KG1 (cell line): ENCODE measurements at regions not wholly inside any gene's neighbourhood (a gene's known extent, or its start where the extent isn't known, plus 50 kb on each side); places are given as distances from the start of the nearest gene placed in this dataset.
"Not testable (repeated sequence)": the region's sequence is repeated elsewhere in the genome, so short reads cannot be mapped to it uniquely, and the experiment has no call there.

Experiments
- DNase-seq: peaks from one replicate; lab custom pipeline; 2025; lab: John Stamatoyannopoulos, UW

DNA sequence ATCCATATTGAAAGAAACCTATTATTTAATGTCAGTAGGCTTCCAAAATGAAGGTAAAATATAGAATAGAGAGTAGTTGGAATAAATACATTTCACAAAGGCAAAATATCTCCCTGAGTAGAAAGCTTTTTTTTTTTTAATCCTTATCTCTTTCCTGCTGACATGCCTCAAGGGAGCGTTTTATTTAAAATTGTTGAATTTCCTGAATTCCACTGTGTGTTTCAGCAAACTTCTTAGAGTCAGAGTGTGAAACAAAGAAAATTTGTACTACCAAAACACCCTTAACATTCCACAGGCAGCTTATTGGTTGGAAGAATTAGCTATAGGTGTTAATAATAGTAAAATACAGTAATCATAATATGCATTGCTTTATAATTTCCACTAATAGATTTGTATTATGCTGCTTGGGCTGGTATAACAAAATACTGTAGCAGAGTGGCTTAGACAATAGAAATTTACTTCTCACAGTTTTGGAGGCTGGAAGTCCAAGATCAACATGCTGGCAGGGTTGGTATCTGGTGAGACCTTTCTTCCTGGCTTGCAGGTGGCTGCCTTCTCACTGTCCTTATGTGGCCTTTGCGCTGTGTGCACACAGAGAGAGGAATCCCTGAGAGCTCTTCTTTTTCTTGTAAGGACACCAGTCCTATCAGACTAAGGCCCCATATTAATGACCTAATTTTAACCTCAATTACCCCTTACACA, 468.4 kb upstream of the C1orf87 start:
- DNase-seq, result no peak

DNA sequence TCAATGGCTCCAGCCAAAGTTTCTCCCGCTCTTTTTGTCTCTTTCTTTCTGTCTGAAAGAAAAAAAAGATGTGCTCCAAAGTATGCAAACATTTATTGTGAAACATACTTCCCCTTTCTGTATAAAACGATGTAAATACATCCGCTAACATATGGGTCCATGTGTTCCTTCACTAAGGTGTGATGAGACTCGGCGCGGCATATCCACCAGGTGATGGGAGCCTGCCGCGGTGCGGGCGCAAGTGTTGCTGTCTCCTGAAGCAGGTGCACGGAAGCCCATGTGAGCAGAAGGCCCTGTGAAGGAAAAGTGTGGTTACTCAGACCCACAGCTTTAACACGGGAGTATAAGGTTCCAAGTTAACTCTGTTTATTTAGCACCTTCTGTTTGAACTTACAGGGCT, 466.6 kb upstream of the C1orf87 start:
- no peak for DNase-seq

DNA sequence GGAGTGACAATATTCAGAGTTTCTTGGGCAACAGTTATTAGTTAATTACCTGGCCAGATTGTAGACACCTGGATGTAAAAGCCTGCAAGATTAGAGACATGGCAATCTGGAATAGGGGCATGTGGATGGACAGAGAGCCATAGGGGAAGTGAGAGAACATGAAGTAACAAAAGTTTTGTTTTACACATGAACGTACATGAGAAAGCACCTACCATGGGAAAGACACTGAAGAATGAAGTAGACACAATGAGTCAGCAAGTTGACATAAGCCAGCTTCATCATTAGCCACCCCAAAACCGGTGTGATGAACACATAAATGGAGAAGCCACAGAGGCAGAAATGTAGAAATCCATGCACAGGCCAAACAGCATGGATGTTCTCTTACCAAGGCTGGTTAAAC, 462.1 kb upstream of the C1orf87 start:
- no peak for DNase-seq

DNA sequence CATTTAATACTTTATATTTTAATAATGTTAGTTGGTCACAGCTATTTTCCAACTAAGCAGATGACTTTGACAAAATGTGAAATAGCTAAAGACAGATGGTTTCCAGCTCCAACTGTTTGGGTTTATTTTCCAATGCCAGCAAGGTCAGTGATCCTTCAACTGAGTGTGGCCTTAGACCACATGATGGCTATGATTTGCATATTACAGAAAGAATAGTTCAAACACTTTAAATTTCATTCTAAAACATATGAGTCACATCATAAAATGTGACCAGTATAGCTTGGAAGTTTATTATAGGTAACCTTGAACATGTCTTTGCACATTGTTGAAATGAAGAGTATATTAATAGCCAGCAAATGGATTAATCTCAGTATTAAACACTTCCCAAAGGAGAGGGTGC, 454.0 kb upstream of the C1orf87 start:
- no peak for DNase-seq

DNA sequence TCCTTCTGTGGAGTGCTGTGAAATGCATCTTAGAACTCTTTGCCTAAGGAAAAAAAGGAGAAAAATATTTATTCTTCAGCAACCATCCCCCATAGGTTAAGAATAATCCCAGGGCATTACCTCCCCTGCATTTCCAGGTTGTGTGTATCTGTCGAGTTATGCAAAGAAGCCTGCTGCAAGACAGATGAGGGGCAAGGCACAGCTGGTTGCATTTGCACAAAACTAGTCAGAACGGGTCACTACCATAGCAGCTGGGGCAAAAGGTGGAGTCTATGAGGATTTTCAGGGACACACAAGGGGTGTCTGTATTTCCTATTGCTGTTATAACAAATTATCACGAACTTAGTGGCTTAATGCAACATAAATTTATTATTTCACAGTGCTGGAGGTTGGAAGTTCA, 443.4 kb upstream of the C1orf87 start:
- no peak for DNase-seq

DNA sequence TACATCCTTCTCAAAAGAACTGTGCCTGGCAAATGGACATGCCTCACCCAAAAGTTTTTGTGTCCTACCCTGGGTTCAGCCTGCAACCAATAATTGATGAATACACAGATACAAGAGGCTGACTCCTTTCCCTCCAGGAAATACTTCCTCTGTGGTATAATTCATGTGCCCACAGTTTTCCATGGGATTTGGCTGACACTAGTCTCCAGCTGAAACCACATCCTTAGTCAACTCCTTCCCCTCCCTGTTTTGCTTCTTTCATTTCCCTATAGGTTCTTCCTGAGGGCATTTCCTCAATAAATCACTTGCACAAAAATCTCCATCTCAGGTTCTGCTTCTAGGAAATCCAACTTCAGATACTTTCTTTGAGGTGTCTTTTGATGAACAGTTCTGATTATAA, 436.6 kb upstream of the C1orf87 start:
- DNase-seq, result no peak

DNA sequence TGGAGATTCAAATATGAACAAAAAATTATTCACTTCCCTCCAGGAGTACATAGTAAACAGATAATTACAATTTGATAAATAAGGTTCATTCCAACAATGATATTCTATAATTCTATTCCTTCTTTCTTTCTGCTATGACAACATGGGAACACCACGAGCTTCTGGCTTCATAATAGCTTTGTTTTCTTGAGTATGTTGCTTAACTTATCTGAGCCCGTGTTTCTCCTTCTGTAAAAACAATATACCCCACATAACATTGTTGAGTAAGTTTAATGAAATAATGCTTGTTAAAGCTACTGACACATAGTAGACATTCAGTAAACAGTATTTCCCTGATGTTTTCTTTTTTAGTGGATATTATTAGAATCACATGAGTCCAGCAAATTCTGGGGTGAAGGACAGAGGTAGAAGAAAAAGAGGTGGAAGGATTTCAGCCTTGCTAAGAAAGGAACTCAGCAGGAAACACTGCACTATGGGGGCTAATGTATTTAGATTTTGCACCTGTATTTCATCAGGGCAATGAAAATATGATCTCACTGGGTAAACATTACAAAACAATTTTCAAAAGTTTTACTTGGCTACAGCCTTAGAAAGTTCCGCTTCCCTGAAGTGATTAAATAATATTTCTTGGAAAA, 430.8 kb upstream of the C1orf87 start:
- DNase-seq, result no peak

GRCh38 chr1:60503266-60503925, 429.8 kb upstream of the C1orf87 start:
- no peak for DNase-seq

GRCh38 chr1:60502506-60502905, 428.9 kb upstream of the C1orf87 start:
- DNase-seq, result no peak

- DNase-seq, result not testable (repeated sequence)
These were observed 416.4 kb upstream of the C1orf87 start for GRCh38 chr1:60489916-60490480.

DNA sequence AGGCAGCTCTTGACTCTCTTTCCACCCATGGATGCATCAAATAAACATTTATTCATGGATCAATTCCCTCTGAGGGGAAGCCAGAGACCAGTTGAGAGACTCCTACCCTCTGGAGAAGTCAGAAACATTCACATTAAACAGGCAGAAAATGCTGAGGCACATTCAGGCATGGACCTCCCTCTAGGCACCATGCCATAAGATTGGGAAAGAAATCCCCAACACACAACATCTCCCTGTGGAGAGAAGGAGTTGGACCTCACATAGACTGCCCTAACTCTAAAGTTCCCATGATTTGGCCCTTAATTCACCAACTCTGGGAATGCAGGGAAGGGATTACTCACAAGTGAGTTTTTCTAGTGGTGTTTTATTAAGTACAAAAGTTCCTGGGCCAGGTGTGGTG, 415.3 kb upstream of the C1orf87 start:
- no peak for DNase-seq

DNA sequence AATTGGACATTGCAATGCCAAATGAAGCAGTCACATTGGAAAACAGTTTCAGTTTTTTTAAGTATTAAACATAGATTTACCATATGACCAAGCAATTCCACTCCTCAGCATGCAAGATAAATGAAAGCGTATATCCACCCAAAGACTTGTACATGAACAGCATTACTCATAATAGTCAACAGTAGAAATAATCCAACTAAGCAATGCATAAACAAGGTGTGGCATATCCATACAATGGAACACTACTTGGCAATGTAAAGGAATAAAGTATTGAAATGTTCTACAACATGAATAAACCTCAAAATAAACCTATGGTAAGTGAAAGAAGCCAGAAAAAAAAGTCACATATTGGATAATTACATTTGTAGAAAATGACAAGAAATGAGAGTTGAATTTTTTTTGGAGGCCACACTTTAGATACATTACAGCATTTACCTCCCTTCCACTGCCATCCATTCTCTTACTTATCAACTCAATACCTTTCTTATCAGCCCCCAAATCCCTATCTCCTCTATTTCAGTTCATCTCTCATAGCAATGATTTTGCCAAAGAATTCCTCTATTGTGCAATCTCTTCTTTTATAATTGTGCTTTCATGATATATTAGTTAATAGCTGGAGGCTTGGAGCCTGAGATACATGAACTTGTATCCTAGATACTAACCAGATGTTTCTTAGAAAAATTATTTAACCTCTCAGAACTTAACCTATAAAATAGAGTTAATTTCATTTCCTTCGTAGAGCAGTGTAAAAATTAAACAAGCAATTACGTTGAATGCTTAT, 414.2 kb upstream of the C1orf87 start:
- DNase-seq, result no peak

- DNase-seq, result no peak
These were observed 409.9 kb upstream of the C1orf87 start for GRCh38 chr1:60483509-60483908.

DNA sequence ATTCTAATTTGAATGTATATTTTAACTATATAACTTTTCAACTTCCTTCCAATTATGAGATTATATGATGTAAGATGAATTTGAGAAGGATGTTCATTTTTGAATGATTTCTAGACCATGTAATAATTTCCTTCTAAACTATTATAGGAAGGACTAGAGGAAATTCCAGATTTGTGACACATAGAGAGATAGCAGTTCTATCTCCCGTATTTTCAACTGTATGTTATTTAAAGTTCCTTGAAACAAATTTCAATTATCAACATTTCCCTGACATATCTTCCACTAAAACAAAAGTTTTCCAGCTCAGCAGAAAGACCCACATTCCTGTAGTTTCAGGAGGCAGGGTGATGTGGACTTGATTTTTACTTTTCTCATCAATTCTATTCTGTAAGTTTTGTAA, 396.7 kb upstream of the C1orf87 start:
- no peak for DNase-seq

- no peak for DNase-seq
These were observed 390.2 kb upstream of the C1orf87 start for GRCh38 chr1:60463786-60464185.

DNA sequence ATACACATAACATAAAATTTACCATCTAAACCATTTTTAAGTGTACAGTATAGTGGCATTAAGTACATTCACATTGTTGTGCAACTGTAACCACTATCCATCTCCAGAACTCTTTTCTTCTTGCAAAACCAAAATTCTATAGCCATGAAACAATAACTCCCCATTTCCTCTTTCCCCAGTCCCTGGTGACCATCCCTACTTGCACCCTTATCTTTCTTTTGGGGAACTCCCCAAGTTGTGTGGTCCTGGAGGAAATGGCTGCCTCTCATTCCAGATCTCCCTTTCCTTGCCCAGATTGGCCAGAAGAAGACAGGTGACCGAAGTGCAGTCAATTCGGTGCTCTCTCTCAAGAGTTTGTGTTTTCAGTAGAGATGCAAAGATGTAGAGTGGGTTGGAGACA, 389.6 kb upstream of the C1orf87 start:
- DNase-seq, result no peak

DNA sequence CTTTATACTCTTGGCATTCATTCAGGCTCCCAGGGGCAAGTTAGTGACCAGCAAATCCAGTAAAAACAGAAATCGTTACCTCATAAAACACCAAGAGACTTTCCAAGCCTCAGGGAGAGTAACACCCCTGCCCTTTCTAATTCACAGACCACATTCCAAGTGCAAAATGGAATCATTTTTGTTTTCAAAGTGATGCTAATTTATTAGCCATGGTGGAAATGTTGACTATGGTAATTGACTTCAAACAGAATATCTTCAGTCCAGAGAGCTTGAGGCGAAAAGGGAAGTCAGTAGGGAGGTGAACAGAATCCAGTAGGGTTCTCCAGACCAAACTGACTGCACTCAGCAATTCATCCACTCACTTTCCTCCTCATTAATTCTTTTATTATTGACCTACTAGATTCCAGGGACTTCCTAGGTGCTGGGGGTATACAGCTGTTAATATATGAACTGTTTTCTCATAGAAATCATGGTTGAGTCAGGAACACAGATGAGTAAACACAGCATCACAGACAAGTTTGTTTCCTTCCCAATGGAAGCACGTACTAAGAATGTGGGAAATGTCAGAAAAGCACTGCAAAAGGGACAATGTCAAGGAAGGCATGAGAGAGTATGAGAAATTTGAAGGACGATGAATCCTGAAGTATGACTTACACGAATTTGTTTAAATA, 388.5 kb upstream of the C1orf87 start:
- no peak for DNase-seq

DNA sequence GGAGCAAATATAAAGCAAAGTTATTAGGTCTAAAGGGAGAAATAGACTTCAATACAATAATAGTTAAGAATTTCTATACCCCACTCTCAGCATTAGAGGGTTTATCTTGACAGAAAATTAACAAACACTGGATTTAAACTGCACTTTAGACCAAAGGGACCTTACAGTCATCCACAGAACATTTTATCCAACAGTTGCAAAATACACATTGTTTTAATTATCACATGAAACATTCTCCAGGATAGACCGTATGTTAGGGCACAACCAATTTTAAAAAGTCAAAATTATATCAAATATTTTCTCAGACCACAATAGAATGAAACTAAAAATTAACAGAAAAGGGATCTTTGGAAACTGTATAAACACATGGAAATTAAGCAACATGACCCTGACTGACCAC, 384.5 kb upstream of the C1orf87 start:
- no peak for DNase-seq

GRCh38 chr1:60449876-60450275, 376.3 kb upstream of the C1orf87 start:
- no peak for DNase-seq

GRCh38 chr1:60448850-60449249, 375.3 kb upstream of the C1orf87 start:
- DNase-seq, result no peak

GRCh38 chr1:60444680-60445079, 371.1 kb upstream of the C1orf87 start:
- DNase-seq, result no peak

DNA sequence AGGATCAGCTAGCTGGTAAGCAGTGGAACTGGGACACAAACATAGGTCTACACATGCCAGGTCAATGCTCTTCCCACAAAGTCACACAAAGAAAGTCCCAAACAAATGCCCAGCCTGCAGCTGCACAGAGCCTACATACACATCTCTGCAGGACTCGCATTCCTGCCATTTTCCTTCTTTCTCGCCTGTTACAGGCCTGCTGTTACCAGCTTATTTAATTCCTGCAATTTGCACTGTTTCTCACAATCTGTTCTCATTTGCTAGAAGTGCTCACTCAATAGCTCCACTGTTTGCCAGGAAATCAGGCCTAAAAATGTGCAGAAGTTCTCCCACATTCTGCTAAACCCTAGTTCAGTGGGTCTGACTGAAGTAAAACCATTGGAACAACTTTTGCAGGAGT, 362.6 kb upstream of the C1orf87 start:
- DNase-seq, result no peak
